Activated CD8-positive, alpha-beta T cell treated with anti-CD3 and anti-CD28 coated beads for 36 hours (primary cell): ENCODE measurements at regions not wholly inside any gene's neighbourhood (a gene's known extent, or its start where the extent isn't known, plus 50 kb on each side); places are given as distances from the start of the nearest gene placed in this dataset.

Experiments used
- ATAC-seq: fragments of 200-7000 bp; cut with Tn5 transposase; one replicate; pipeline ENCODE4 v1.10.0; 2021; ENCODE audit warnings: mild to moderate bottlenecking, moderate library complexity
- CTCF ChIA-PET: fragments of 350-600 bp; sonication (Branson Sonifier 250); formaldehyde crosslinking; loops from one replicate; lab custom pipeline; 2021; ENCODE audit warnings: antibody characterized with exemption; lab: Charles Lee
- POLR2A ChIA-PET: fragments of 350-600 bp; sonication (Branson Sonifier 250); formaldehyde crosslinking; loops from one replicate; lab custom pipeline; 2021; ENCODE audit warnings: antibody characterized with exemption; lab: Charles Lee
- DNase-seq: peaks from one replicate; pipeline ENCODE4 v3.0.0-alpha.2; 2020
- H3K27ac Mint-ChIP-seq: one replicate; pipeline ENCODE4 v1.8.0; 2021; ENCODE audit warnings: mild to moderate bottlenecking, mixed read lengths
- H3K27me3 Mint-ChIP-seq: one replicate; pipeline ENCODE4 v1.8.0; 2021; ENCODE audit warnings: mixed read lengths
- H3K36me3 Mint-ChIP-seq: one replicate; pipeline ENCODE4 v1.8.0; 2021; ENCODE audit warnings: low read depth, mixed read lengths
- H3K4me1 Mint-ChIP-seq: one replicate; pipeline ENCODE4 v1.8.0; 2021; ENCODE audit warnings: low read depth, mixed read lengths
- H3K4me3 Mint-ChIP-seq: one replicate; pipeline ENCODE4 v1.8.0; 2021; ENCODE audit warnings: mild to moderate bottlenecking, moderate library complexity, mixed read lengths
- H3K9me3 Mint-ChIP-seq: one replicate; pipeline ENCODE4 v1.8.0; 2021; ENCODE audit warnings: mixed read lengths
- CTCF ChIP-seq: fragments of 200-600 bp; IDR thresholded peaks from one replicate; pipeline ENCODE4 v1.8.0; 2022; ENCODE audit warnings: antibody characterized with exemption, mild to moderate bottlenecking
- intact Hi-C: fragments of 100-400 bp; cut with micrococcal nuclease; formaldehyde crosslinking; loops from one replicate; pipeline ENCODE4 v1.10.0; 2022

- POLR2A ChIA-PET = no interaction called here
- TF ChIP-seq CTCF = no peak
- no peaks in the 10 kb centered on the region for H3K36me3 Mint-ChIP-seq
- H3K4me3 Mint-ChIP-seq = no peak overlapping the region
- H3K9me3 Mint-ChIP-seq = no peaks in the 10 kb centered on the region
- intact Hi-C loops = no loop called here
- DNase-seq (no peak), ATAC-seq (no peak)
- no peaks in the 10 kb centered on the region for H3K4me1 Mint-ChIP-seq
- H3K27me3 Mint-ChIP-seq = peaks cover 2% of the 10 kb centered on the region
- H3K27ac Mint-ChIP-seq = no peak overlapping the region
- CTCF ChIA-PET = no interaction called here
Measured at GRCh38 chr11:70782401-70782913, 384.1 kb downstream of the CTTN start.

DNA sequence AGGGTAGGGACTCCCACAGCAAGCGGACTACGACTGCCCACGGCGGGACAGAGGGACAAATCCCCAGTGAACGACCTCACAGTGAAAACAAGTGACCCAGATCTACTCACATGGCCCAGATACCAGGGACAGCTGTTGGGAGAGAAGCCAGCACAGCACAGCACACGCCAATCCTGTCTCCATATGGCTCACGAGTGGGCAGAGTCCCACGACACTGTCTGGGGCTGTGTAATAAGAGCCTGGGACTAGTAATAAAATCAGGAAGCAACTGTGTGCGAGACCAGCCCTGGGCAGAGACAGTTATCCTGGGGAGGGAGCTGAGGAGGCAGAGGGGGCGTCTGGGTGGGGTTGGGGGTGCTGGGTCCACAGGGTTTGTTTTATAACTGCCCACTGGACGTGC, 385.0 kb downstream of the CTTN start:
- POLR2A ChIA-PET = no interaction called here

DNA sequence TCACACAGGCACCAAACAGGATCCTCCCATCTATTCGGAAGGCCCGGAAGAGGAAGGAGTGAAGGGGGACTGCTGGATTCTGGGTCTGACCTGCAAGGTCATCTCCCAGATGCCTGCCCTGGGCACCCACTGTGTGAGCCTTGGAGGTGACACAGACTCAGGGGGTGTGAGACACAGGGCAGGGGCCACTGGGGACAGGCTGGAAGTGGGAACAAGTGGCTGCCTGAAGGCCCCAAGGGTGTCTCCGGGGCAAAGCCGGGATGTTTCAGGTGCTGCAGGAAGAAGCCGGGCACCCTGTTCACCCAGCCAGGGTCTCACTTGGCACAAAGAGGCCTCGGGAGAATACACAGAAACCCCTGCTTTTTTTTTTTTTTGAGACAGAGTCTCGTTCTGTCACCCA, 385.5 kb downstream of the CTTN start:
- intact Hi-C loops = no loop called here
- ATAC-seq (no peak), DNase-seq (no peak)
- H3K4me3 Mint-ChIP-seq = no peak overlapping the region
- no peak for TF ChIP-seq CTCF
- H3K9me3 Mint-ChIP-seq = no peaks in the 10 kb centered on the region
- peaks cover 2% of the 10 kb centered on the region for H3K27me3 Mint-ChIP-seq
- POLR2A ChIA-PET = no interaction called here
- H3K36me3 Mint-ChIP-seq = no peaks in the 10 kb centered on the region
- CTCF ChIA-PET = no interaction called here
- no peaks in the 10 kb centered on the region for H3K4me1 Mint-ChIP-seq
- H3K27ac Mint-ChIP-seq = no peak overlapping the region

More for the DNA sequence above, 385.0 kb downstream of the CTTN start:
- intact Hi-C loops = no loop called here
- ATAC-seq = no peak
- no peak for DNase-seq
- CTCF ChIA-PET = no interaction called here
- Mint-ChIP-seq H3K36me3 (no peaks in the 10 kb centered on the region), H3K9me3 (no peaks in the 10 kb centered on the region), H3K4me1 (no peaks in the 10 kb centered on the region), H3K27me3 (peaks cover 2% of the 10 kb centered on the region), H3K27ac (no peak overlapping the region), H3K4me3 (no peak overlapping the region)
- TF ChIP-seq CTCF = no peak

GRCh38 chr11:70785372-70785771, 387.0 kb downstream of the CTTN start:
- DNase-seq = no peak
- intact Hi-C loops = no loop called here
- no peak overlapping the region for H3K27ac Mint-ChIP-seq
- H3K27me3 Mint-ChIP-seq = peaks cover 2% of the 10 kb centered on the region
- CTCF ChIA-PET = no interaction called here
- H3K4me3 Mint-ChIP-seq = no peak overlapping the region
- no peak for ATAC-seq
- no peaks in the 10 kb centered on the region for H3K4me1 Mint-ChIP-seq
- no peak for TF ChIP-seq CTCF
- POLR2A ChIA-PET = no interaction called here
- no peaks in the 10 kb centered on the region for H3K9me3 Mint-ChIP-seq
- no peaks in the 10 kb centered on the region for H3K36me3 Mint-ChIP-seq

DNA sequence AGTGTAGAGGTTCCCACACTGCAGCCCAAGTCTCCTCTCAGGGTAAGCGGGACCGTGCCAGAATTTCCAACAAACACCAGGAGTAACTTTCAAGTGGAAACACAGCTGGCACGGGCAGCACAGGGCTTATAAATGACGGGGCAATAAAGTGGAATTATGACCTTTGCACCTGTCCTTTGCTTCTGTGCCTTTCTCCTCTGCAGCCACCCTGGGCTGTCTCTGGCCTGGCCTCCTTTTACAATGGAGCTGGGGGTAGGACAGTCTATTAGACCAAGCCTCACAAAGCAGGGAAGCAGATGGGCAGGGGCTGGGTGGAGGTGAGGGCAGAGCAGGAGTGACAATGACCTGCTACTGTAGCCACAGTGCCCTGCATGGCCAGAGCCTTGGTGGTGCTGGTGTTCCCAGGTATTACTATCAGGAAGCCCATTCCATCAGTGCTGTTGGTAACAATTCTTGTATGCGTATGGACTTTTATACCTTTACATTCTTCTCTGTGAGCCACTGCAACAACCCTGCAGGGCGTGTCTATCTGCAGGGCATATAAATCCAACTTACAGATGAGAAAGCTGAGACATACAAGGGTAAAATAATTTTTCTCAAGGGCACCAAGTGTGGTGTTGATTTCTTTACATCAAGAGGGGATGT, 387.8 kb downstream of the CTTN start:
- no peaks in the 10 kb centered on the region for H3K36me3 Mint-ChIP-seq
- H3K4me3 Mint-ChIP-seq = no peak overlapping the region
- intact Hi-C loops = no loop called here
- H3K27ac Mint-ChIP-seq = no peak overlapping the region
- POLR2A ChIA-PET = no interaction called here
- H3K4me1 Mint-ChIP-seq = no peaks in the 10 kb centered on the region
- peaks cover 2% of the 10 kb centered on the region for H3K27me3 Mint-ChIP-seq
- no peak for TF ChIP-seq CTCF
- DNase-seq (no peak), ATAC-seq (no peak)
- H3K9me3 Mint-ChIP-seq = no peaks in the 10 kb centered on the region
- CTCF ChIA-PET = no interaction called here
